GM21576 (cell line): ENCODE measurements at regions not wholly inside any gene's neighbourhood (a gene's known extent, or its start where the extent isn't known, plus 50 kb on each side); places are given as distances from the start of the nearest gene placed in this dataset.

ENCODE experiments used
- ATAC-seq: cut with Tn5 transposase; IDR thresholded peaks from one replicate; pipeline ENCODE4 v1.9.1; 2021; ENCODE audit warnings: mild to moderate bottlenecking, moderate library complexity; ENCODE audit not compliant: unreplicated experiment

- ATAC-seq: no peak
Observed at GRCh38 chrX:45714866-45715265, 514.2 kb upstream of the DIPK2B start.

DNA sequence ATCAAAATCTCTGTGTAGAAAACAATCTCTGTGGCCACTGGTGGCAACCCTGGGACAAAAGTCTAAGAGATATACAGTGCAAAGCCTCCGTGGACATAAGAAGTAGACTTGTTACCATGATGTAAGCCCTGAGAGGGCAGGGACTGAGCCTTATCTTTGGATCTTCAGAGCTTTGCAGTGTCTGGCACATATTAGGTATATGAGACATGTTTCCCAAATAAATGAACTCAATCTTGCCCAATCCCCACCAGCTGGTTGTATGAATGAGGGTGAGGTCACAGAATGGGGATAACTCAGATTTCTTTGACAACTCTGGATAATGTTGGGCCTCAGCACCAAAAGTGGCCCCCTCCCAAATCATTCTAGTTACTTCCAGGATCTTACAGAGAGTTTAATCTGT is 511.4 kb upstream of the DIPK2B start:
- ATAC-seq: no peak

DNA sequence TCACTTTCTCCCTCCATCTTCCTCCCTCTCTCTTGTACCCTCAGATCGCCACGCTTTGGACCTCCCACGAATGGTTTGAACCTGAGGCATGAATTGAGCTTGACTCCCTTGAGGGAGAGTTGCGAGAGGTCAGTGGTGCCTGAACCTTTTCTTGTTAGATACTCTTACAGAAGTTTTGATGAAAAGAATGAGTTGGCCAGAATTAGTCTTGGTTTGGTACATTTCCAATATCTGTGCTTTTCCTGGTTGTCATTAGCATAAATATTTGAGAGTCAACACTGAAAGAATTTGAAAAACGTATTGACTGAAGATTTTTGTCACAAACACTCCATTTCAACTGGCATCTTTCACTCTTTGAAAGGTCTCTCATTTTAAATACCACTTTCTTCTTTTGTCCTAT is 510.6 kb upstream of the DIPK2B start:
- no peak for ATAC-seq

DNA sequence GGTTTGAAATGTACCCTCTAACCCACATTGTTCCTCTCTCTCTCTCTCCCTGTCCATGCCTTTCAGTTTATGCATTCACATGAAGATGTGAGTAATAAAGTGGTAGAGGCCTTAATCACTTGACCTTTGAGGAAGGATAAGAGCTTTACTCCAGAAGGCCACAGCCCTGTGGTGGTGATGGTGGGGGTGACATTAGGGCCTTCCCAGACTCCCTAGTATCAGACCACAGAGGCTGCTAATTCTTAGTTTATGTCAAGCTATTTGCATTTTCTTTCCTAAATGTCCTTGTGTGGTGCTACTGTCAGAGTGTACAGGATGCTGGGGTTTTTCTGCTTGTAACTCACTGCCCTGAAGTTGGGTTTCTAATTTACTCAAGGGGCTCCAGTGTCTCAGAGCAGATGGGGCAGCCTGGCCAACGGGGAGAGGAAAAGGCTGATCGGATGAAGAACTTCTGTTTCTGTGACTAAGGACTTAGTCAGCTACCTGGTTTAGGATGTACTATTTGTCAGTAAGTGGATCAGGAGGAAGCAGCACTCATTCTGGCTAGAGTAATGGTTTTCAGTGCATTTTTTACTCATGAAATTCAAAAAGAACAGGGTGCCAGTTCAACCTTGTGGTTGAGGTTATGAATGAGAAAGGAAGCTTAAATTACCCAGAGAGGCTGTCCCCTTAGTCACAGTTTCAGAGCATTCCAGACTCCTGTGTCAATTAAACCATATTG is 509.6 kb upstream of the DIPK2B start:
- peak; percentile 79 for ATAC-seq

DNA sequence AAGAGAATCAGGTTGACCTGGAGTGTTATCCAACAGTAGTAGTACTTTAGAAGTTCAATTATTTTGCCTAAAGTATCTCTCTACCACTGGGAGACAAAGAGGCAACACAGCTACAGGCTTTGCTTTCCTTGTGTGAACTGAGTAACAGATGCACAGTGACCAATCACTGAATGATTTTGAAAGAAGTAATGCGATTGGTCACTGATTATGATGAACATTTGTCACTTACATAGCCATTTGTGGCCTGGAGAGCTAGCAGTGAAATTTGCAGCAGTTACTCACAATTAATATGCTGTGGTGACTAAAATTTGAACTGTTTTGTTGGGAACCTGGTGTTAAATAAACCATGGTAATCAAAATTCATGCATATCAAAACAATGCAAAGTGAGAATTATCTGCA is 508.7 kb upstream of the DIPK2B start:
- no peak for ATAC-seq

- ATAC-seq: no peak
Observed at GRCh38 chrX:45699158-45699557, 498.5 kb upstream of the DIPK2B start.

DNA sequence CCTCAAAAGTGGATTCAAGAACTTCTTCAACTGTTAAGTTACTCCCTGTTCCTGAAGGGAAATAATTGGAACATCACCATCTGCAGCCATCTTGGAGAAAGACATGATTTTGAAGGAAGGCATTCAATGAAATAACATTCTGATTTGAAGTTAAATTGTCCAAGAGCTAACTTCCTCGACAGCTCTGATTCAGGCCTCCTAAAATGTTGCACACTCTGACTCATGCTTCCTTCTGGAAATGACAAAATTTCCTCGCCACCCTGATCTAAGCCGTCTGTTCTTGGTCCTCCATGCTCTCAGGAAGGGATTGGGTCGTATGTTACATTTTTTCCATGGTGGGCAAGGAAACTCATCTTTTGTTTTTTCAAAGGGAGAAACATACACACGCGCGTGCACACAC is 496.9 kb upstream of the DIPK2B start:
- ATAC-seq: no peak

DNA sequence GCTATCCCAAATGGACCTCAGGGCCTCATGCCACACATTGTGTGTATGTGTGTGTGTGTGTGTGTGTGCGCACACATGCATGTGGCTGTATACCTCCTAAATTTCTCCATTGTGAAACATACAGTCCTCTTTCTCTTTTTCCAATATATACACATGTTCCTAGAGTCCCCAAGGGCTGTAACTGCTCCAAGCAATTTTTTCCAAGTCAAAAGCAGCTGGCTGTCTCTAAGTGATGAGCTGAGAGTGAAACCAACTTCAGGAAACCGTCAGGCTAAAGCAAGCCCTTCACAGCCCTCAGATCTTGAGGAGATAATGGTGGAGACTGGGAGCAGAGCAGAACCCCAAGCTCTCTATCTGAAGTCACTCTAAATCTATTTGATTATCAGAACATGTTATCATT is 496.1 kb upstream of the DIPK2B start:
- no peak for ATAC-seq

GRCh38 chrX:45689971-45690370 is 489.3 kb upstream of the DIPK2B start:
- ATAC-seq: no peak

DNA sequence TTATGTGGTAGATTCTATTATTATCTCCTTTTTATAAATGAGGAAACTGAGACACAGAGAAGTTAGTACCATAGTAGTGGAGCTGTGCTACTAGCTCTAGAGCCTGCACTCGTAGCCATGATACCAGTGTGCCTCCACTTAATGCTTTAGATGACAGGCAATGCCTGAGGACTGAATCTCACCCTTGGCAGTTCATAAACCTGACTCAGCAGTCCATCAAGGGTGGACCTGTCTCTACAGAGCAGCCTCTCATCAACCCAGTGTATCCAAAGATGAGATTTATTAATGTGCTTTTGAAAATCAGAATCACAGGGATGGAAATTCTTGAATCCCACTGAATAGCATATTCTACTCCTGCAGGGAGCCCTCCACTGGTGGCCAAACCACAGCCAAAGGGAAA is 483.2 kb upstream of the DIPK2B start:
- no peak for ATAC-seq

GRCh38 chrX:45681891-45682290 is 481.2 kb upstream of the DIPK2B start:
- no peak for ATAC-seq

- ATAC-seq: no peak
Observed at GRCh38 chrX:45669715-45670340, 469.2 kb upstream of the DIPK2B start.

GRCh38 chrX:45668686-45669443 is 468.2 kb upstream of the DIPK2B start:
- ATAC-seq: no peak

GRCh38 chrX:45667666-45668065 is 467.0 kb upstream of the DIPK2B start:
- ATAC-seq: no peak

- no peak for ATAC-seq
Observed at GRCh38 chrX:45664727-45665290, 464.1 kb upstream of the DIPK2B start.

- ATAC-seq: no peak
Observed at GRCh38 chrX:45660477-45660876, 459.8 kb upstream of the DIPK2B start.

GRCh38 chrX:45633419-45633818 is 432.7 kb upstream of the DIPK2B start:
- no peak for ATAC-seq

GRCh38 chrX:45632506-45632905 is 431.8 kb upstream of the DIPK2B start:
- ATAC-seq: no peak

GRCh38 chrX:45630078-45630477 is 429.4 kb upstream of the DIPK2B start:
- ATAC-seq: no peak

DNA sequence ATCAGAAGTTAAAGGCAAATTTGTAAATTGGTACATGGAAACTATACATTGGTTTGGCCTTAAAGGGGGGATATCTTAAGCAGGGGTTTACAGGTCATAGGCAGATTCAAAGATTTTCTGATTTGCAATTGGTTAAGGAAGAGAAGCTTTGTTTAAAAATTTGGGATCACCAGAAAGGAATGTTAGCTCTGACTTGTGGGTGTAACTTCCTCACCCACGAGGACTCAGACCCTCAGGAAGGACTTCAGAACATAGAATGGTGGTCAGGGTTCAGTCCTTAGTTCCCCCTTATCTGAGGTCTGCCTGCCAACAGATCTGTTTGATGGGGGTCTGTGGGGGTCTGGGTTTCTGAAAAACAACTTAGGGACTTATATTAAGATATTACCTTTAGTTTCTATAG is 427.4 kb upstream of the DIPK2B start:
- ATAC-seq: no peak

DNA sequence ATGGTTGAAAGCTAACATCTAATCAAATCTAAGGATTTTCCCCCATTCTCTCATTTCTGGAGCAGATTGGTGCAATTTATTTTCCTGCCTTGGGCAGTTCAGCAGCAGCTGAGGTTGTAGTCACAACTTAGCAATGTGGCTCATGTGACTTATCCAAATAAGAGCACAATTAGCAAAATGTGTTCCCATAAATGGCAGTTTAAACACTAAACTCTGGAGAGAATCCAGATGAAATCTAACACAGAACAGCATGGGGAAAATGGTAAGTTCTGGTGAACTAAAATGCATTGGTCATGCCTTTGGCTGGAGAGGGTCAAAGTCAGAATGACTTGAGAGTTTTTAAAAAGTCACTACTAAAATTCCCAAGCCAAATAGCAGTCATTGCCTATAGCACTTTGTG is 422.6 kb upstream of the DIPK2B start:
- no peak for ATAC-seq

DNA sequence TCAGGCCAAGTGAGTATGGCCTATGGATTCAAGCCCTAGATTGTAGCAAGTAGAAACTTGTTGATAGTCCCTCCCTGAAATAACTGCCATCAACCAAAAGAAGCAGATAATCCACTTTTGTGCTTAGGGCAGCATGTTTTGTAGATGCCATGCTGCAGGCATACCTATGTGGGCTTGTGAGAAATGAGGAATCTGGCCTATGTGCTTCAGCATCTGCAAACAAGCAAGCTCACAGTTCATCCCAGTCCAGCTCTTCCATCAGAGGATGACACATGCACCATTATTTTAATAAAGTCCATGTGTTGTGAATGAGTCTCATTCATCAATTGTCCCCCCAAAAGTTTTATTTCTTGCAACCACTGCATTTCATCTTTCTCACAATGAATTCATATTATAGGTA is 421.9 kb upstream of the DIPK2B start:
- no peak for ATAC-seq
